Heart left ventricle (tissue), 13 donors: ENCODE measurements at regions not wholly inside any gene's neighbourhood (a gene's known extent, or its start where the extent isn't known, plus 50 kb on each side); places are given as distances from the start of the nearest gene placed in this dataset.

ENCODE experiments used
- CTCF ChIP-seq, 12 donors: fragments of 200-600 bp; sonication (generic) in 4 of 12; IDR thresholded peaks; one replicate each; pipeline versions ENCODE4 v1.5.0 to v1.8.0; 2018 to 2022; ENCODE audit warnings: antibody characterized with exemption in 12 of 12, mild to moderate bottlenecking in 5 of 12
- POLR2A ChIP-seq, 2 donors: fragments of 450-650 bp; IDR thresholded peaks; one replicate each; pipeline ENCODE4 v1.6.1; 2017; ENCODE audit warnings: antibody characterized with exemption in 2 of 2, mild to moderate bottlenecking in 2 of 2, moderate library complexity in 2 of 2
- donor health status: ischemic (EF 13 %, LVEDD 7.1; RV severe dilation, severe dysfunction).
- donor health status: DM: no; HTN: yes; CAD: no.
- donor health status: DM: no; HTN: no; CAD: no.
- donor health status: ischemic (EF 25% LVEDD 6.9; RV normal size, moderate dysfunction).
- donor health status: ischemic (EF 25% LVEDD 5.7; RV mildly dilated, moderate dysfunction).
- donor health status: ischemic (EF 35%, LVEDD 5.7; RV mildly dilated, moderate dysfunction).
- donor health status: nonischemic (EF 11% LVEDD 7.7; RV severe dilation, severe dysfunction).
- donor health status: DM: yes; HTN: yes; CAD: no.
- donor health status: PGD.
- donor health status: ischemic (EF 29% LVEDD 5.4; RV normal size, mild dysfunction).
- donor health status: nonischemic (EF 23%, LVEDD 6.1; RV moderate dilation, normal function).

GRCh38 chr5:29992248-29992647 lies 1201.2 kb upstream of the CDH6 start:
- TF ChIP-seq POLR2A (IDR thresholded peaks at IDR 0.05) (no peak), CTCF (IDR thresholded peaks at IDR 0.05) (no peak)
